GM12872 (cell line): ENCODE measurements at regions not wholly inside any gene's neighbourhood (a gene's known extent, or its start where the extent isn't known, plus 50 kb on each side); places are given as distances from the start of the nearest gene placed in this dataset.

ENCODE experiments used
- TF ChIP-seq, protein P1 (sequence below): IDR thresholded peaks from 3 replicates; pipeline ENCODE4 v1.5.1; 2011; ENCODE audit warnings: low read depth, mild to moderate bottlenecking, low read length, moderate library complexity; ENCODE audit not compliant: insufficient read depth

DNA sequence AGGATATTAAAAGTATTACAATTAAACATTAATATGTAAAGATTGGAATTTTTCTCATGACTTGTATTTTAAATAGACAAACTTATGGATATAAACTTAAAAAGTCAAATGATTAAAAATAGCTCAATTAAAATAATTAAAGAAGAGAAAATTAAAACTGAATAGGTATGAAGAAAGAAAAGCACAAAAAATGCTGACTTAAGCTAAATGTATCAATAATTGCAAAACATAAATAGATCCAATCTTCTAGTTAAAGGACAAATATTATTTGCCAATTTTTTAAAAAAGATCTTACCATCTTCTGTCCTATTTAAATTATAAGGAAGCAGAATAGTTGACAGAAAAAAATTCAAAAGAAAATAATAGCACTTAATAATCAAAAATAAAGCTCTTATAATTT, 646.3 kb upstream of the ANKRD30A start:
- TF ChIP-seq, protein P1, sequence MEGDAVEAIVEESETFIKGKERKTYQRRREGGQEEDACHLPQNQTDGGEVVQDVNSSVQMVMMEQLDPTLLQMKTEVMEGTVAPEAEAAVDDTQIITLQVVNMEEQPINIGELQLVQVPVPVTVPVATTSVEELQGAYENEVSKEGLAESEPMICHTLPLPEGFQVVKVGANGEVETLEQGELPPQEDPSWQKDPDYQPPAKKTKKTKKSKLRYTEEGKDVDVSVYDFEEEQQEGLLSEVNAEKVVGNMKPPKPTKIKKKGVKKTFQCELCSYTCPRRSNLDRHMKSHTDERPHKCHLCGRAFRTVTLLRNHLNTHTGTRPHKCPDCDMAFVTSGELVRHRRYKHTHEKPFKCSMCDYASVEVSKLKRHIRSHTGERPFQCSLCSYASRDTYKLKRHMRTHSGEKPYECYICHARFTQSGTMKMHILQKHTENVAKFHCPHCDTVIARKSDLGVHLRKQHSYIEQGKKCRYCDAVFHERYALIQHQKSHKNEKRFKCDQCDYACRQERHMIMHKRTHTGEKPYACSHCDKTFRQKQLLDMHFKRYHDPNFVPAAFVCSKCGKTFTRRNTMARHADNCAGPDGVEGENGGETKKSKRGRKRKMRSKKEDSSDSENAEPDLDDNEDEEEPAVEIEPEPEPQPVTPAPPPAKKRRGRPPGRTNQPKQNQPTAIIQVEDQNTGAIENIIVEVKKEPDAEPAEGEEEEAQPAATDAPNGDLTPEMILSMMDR = no peak

DNA sequence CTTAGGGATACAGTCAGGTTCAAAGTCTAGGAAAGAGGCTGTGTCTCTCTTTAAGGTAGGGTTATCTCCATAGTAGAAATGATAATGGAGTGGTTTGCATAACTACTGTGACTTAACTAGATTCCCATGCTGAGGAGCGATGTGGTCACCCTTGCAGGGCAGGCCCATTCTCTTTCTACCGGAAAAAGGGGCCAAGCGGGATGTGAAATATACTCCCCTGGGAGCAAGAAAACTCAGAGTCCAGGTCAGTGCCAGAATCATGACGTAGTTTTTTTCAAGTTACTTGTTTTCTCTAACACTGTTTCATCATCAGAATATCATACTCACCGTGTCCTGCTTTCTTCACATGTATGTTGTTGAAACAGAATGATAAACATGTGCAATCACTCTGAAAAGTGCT, 649.0 kb upstream of the ANKRD30A start:
- TF ChIP-seq, protein P1 = no peak

DNA sequence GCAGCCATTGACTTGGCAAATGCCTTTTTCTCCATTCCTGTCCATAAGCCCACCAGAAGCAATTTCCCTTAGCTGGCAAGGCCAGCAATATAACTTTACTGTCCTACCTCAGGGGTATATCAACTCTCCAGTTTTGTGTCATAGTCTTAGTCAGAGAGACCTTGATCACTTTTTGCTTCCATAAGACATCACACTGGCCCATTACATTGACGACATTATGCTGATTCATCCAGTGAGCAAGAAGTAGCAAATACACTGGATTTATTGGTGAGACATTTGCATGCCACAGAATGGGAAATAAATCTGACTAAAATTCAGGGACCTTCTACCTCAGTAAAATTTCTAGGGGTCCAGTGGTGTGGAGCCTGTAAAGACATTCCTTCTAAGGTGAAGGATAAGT, 649.7 kb upstream of the ANKRD30A start:
- TF ChIP-seq, protein P1 = no peak

DNA sequence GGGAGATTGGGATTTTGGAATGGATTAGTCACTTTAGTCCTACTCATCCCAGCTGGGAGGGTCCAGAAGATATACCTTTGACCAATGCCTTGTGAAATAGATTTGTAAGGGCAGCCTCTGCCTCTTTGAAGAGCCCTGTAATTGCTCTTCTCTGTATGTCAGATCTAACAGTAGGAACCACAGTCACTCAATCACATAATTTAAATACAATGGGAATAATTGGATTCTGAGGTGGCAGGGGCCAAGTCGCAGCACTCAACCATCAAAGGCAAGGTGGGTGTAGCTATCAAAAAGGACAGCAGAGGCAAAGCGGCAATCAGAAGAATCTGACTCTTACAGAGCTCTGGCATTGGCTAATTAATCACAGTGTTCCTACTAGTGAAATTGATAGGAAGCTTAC, 650.9 kb upstream of the ANKRD30A start:
- TF ChIP-seq, protein P1 = no peak

DNA sequence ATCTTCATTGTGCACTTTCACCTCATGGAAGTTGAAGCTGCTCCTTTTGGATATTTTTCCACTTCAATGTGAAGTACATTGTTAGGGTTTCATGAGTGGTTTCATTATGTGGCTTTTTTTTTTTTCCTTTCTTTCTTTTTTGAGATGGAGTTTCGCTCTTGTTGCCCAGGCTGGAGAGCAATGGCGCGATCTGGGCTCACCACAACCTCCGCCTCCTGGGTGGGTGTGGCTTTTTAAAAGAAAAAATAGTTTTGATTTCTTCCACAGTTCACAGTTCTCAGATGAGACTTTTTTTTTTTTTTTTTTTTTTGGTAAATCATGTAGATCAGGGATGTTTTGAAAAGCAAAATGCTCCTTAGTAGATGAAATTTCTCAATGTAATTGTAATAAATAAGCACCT, 652.3 kb upstream of the ANKRD30A start:
- TF ChIP-seq, protein P1 = no peak

DNA sequence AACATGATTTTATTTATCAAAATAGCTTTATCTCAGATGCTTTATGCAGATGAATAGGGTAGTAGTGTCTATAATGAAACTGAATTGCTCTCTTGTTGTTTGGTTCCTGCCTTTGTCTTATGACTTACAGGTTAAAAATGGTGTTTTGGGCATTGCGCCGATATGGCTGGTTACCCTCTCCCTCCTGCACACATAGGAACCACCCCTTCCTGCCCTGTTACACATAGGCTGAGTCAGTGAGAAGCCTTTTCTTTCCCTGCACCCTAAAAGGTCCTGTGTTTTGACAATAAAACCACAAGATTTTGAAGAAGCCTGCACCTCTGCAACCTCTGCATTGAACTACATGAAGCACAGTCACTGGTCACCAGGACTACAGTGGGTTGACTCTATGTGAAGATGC, 655.8 kb upstream of the ANKRD30A start:
- TF ChIP-seq, protein P1 = no peak

DNA sequence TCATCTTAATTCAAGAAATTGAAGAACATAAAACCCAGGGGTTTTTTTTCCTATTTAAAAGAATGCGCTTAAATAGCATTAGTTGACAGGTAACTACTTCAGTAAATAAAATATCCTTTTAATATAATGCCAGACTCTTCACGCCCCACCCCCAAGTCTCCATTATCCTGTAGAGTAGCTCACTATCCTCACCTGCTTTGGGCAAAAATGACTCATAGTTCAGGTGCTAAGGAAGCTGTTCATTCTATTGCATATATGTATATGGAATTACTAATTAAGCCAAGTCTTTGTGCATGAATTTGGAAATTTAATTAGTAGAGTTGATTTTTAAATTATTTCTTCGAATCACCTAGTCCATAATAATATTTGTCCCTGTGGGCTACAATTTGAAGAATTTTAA, 656.8 kb upstream of the ANKRD30A start:
- TF ChIP-seq, protein P1 = no peak
